ENCODE measurements at regions not wholly inside any gene's neighbourhood (a gene's known extent, or its start where the extent isn't known, plus 50 kb on each side); places are given as distances from the start of the nearest gene placed in this dataset.
A peak's percentile ranks its signal among the peaks of the same experiment; 100 is the strongest.

DNA sequence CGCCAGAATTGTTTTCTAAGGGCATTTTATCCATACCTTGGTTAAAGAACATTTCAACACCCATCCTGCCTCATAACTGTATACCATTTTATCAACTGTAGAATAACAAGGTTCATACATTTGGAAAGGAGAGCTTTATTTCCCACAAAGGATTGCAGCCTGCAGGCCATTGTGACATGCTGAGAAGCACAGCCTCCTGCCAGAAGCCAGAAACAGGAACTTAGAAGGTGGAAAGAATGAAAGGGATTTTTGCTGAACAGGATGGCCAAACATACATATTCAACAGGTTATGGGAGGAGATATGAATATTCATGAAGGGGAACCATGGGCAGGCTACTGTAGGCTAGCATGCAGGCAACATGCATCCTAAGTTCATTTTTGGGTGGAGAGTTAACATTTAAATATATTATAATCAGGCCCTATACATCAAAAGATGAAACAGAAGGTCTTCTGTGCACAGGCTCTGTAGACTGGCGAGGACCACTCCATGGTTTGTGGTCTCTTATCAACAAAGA lies 59.9 kb upstream of the DIRAS2 start:
- Histone ChIP-seq H3K36me3 (replicated peaks in 1 of 2; ENCODE audit: control insufficient read depth in 1 of 2, insufficient read depth in 2 of 2, low read length in 2 of 2) (no peaks in the 10 kb centered on the region), H4K20me1 (ENCODE audit: insufficient read depth, low read length) (no peaks in the 10 kb centered on the region), H3K4me2 (replicated peaks; ENCODE audit: extremely low read depth, low read length, poor library complexity, severe bottlenecking) (peak overlapping the region; percentile 23), H3K27me3 (ENCODE audit: control insufficient read depth in 2 of 2, insufficient read depth in 2 of 2, low read length in 2 of 2) (no peaks in the 10 kb centered on the region), H3K9me3 (replicated peaks in 1 of 2; ENCODE audit: control insufficient read depth in 1 of 2, insufficient read depth in 1 of 2, low read length in 2 of 2) (no peaks in the 10 kb centered on the region), H2AFZ (ENCODE audit: insufficient read depth, low read depth, low read length, poor library complexity, severe bottlenecking) (no peak overlapping the region), H3K4me3 (replicated peaks in 1 of 3; ENCODE audit: low read depth in 2 of 3, low read length in 3 of 3) (no peak overlapping the region), H3K4me1 (ENCODE audit: control insufficient read depth in 1 of 2, insufficient read depth in 2 of 2, low read length in 2 of 2) (peaks cover 38 to 41% of the 10 kb centered on the region in 2 donors), H3K27ac (ENCODE audit: low read depth in 1 of 2, low read length in 2 of 2) (peak overlapping the region in 1 of 2 donors; percentile 57), H3K79me2 (ENCODE audit: insufficient read depth, low read length) (no peaks in the 10 kb centered on the region), H3K9ac (ENCODE audit: insufficient read depth, low read length, poor library complexity, severe bottlenecking) (no peak overlapping the region)
- no peaks in the 10 kb centered on the region for H3K36me3 Mint-ChIP-seq
- peaks cover 0 to 2% (median 0%) of the 10 kb centered on the region in 7 donors for H3K9me3 Mint-ChIP-seq
- H3K4me1 Mint-ChIP-seq, result peaks cover 54% of the 10 kb centered on the region
- peak; percentile 47 to 67 (median 64) for DNase-seq
- H3K27me3 Mint-ChIP-seq (ENCODE audit: low read depth in 3 of 3), result peaks cover 0 to 6% (median 2%) of the 10 kb centered on the region in 3 donors
- H3K27ac Mint-ChIP-seq, result peak overlapping the region; percentile 12 to 73 (median 62)
- intact Hi-C loops (cut with micrococcal nuclease), result no loop called here
- peak overlapping the region in 1 of 2 donors; percentile 29 for H3K4me3 Mint-ChIP-seq
- no CpG with 5 or more reads among the region's 2 CpGs for WGBS (ENCODE audit: insufficient coverage)
- TF ChIP-seq, protein P1, sequence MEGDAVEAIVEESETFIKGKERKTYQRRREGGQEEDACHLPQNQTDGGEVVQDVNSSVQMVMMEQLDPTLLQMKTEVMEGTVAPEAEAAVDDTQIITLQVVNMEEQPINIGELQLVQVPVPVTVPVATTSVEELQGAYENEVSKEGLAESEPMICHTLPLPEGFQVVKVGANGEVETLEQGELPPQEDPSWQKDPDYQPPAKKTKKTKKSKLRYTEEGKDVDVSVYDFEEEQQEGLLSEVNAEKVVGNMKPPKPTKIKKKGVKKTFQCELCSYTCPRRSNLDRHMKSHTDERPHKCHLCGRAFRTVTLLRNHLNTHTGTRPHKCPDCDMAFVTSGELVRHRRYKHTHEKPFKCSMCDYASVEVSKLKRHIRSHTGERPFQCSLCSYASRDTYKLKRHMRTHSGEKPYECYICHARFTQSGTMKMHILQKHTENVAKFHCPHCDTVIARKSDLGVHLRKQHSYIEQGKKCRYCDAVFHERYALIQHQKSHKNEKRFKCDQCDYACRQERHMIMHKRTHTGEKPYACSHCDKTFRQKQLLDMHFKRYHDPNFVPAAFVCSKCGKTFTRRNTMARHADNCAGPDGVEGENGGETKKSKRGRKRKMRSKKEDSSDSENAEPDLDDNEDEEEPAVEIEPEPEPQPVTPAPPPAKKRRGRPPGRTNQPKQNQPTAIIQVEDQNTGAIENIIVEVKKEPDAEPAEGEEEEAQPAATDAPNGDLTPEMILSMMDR (IDR thresholded peaks at IDR 0.05), result no peak

DNA sequence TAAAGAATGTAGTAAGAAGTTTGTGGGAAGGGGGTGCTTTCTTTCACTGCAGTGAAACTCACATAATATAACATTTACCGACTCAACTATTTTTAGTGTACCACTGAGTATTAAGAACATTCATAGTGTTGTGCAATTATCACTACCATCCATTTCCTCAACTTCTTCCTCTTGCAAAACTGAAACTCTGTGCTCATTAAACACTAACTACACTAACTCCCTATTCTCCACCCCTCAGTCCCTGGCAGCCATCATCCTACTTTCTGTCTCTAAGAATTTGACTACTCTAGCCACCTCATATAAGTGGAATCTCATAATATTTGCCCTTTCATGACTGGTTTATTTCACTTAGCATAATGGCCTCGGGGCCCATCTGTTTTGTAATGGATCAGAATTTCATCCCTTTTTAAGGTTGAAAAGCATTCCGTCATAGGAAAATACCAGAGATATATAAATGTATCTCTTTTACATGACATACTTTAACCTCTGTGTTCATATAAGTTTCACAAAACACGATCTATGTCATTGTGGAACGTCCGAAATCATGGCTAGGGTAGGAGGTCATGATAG lies 56.3 kb upstream of the DIRAS2 start:
- Histone ChIP-seq H3K4me1 (ENCODE audit: control insufficient read depth in 1 of 2, insufficient read depth in 2 of 2, low read length in 2 of 2) (peaks cover 40 to 43% of the 10 kb centered on the region in 2 donors), H3K4me2 (replicated peaks; ENCODE audit: extremely low read depth, low read length, poor library complexity, severe bottlenecking) (peak overlapping the region; percentile 63), H3K4me3 (replicated peaks in 1 of 3; ENCODE audit: low read depth in 2 of 3, low read length in 3 of 3) (peak overlapping the region in 1 of 3 experiments; percentile 41), H3K79me2 (ENCODE audit: insufficient read depth, low read length) (no peaks in the 10 kb centered on the region), H3K9ac (ENCODE audit: insufficient read depth, low read length, poor library complexity, severe bottlenecking) (no peak overlapping the region), H3K27ac (ENCODE audit: low read depth in 1 of 2, low read length in 2 of 2) (peak overlapping the region in 1 of 2 donors; percentile 63), H3K27me3 (ENCODE audit: control insufficient read depth in 2 of 2, insufficient read depth in 2 of 2, low read length in 2 of 2) (no peaks in the 10 kb centered on the region), H3K36me3 (replicated peaks in 1 of 2; ENCODE audit: control insufficient read depth in 1 of 2, insufficient read depth in 2 of 2, low read length in 2 of 2) (no peaks in the 10 kb centered on the region), H3K9me3 (replicated peaks in 1 of 2; ENCODE audit: control insufficient read depth in 1 of 2, insufficient read depth in 1 of 2, low read length in 2 of 2) (no peaks in the 10 kb centered on the region), H2AFZ (ENCODE audit: insufficient read depth, low read depth, low read length, poor library complexity, severe bottlenecking) (peak overlapping the region; percentile 39), H4K20me1 (ENCODE audit: insufficient read depth, low read length) (no peaks in the 10 kb centered on the region)
- TF ChIP-seq, protein P1 (IDR thresholded peaks at IDR 0.05), result no peak
- WGBS (ENCODE audit: insufficient coverage), result no CpG with 5 or more reads among the region's 6 CpGs
- Mint-ChIP-seq H3K4me3 (peak overlapping the region in 1 of 2 donors; percentile 49), H3K4me1 (peaks cover 57% of the 10 kb centered on the region), H3K27me3 (ENCODE audit: low read depth in 3 of 3) (peaks cover 0 to 6% (median 2%) of the 10 kb centered on the region in 3 donors), H3K36me3 (no peaks in the 10 kb centered on the region), H3K9me3 (peaks cover 0 to 2% (median 0%) of the 10 kb centered on the region in 7 donors), H3K27ac (peak overlapping the region; percentile 72 to 83 (median 77))
- peak; percentile 32 to 60 (median 53) for DNase-seq
- intact Hi-C loops (cut with micrococcal nuclease), result no loop called here
